OCI-LY1 (cell line): ENCODE measurements at regions not wholly inside any gene's neighbourhood (a gene's known extent, or its start where the extent isn't known, plus 50 kb on each side); places are given as distances from the start of the nearest gene placed in this dataset.

Experiments used
- EZH2 ChIP-seq: fragments of 200-600 bp; sonication (generic), shearing (Covaris generic); IDR thresholded peaks from 2 replicates; pipeline ENCODE4 v1.8.0; 2017; ENCODE audit warnings: borderline replicate concordance, mixed run types, mild to moderate bottlenecking, antibody characterized with exemption, low read length, moderate library complexity, mixed read lengths
- TF ChIP-seq, protein P1 (sequence below): fragments of 200-600 bp; sonication (generic), shearing (Covaris generic); IDR thresholded peaks from 2 replicates; pipeline ENCODE4 v1.5.1; 2017; ENCODE audit warnings: mild to moderate bottlenecking, antibody characterized with exemption, low read length, moderate library complexity, mixed read lengths

- TF ChIP-seq EZH2 = no peak
- TF ChIP-seq, protein P1, sequence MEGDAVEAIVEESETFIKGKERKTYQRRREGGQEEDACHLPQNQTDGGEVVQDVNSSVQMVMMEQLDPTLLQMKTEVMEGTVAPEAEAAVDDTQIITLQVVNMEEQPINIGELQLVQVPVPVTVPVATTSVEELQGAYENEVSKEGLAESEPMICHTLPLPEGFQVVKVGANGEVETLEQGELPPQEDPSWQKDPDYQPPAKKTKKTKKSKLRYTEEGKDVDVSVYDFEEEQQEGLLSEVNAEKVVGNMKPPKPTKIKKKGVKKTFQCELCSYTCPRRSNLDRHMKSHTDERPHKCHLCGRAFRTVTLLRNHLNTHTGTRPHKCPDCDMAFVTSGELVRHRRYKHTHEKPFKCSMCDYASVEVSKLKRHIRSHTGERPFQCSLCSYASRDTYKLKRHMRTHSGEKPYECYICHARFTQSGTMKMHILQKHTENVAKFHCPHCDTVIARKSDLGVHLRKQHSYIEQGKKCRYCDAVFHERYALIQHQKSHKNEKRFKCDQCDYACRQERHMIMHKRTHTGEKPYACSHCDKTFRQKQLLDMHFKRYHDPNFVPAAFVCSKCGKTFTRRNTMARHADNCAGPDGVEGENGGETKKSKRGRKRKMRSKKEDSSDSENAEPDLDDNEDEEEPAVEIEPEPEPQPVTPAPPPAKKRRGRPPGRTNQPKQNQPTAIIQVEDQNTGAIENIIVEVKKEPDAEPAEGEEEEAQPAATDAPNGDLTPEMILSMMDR = no peak
These were observed 88.8 kb downstream of the ANXA2R start for GRCh38 chr5:42951293-42951840.
